ENCODE measurements at regions not wholly inside any gene's neighbourhood (a gene's known extent, or its start where the extent isn't known, plus 50 kb on each side); places are given as distances from the start of the nearest gene placed in this dataset.

DNA sequence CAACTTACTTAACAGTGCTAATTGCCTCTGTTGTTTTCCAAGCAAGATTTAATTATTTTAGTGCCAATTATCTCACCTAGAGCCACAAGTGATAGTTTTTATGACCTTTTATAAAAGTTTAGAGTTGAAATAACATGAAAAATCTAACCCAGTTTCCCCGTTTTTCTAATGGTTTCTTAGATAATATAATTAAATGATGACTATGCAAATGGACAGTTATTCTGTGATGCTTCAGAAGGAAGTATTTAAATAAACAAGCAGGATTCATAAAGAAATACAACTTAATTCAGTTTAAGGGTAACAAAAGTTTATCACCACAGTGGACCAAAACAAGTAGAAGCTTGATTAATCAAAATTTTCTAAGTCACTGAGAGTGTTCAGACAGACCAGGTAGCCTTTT, 721.2 kb upstream of the SOX9 start:
- no peak for TF ChIP-seq EZH2 (IDR thresholded peaks at IDR 0.05; ENCODE audit: borderline replicate concordance, insufficient read depth, low read depth, low read length, poor library complexity, severe bottlenecking)
- TF ChIP-seq, protein P1, sequence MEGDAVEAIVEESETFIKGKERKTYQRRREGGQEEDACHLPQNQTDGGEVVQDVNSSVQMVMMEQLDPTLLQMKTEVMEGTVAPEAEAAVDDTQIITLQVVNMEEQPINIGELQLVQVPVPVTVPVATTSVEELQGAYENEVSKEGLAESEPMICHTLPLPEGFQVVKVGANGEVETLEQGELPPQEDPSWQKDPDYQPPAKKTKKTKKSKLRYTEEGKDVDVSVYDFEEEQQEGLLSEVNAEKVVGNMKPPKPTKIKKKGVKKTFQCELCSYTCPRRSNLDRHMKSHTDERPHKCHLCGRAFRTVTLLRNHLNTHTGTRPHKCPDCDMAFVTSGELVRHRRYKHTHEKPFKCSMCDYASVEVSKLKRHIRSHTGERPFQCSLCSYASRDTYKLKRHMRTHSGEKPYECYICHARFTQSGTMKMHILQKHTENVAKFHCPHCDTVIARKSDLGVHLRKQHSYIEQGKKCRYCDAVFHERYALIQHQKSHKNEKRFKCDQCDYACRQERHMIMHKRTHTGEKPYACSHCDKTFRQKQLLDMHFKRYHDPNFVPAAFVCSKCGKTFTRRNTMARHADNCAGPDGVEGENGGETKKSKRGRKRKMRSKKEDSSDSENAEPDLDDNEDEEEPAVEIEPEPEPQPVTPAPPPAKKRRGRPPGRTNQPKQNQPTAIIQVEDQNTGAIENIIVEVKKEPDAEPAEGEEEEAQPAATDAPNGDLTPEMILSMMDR (IDR thresholded peaks at IDR 0.05) = no peak

All from B cell (primary cell).